Germinal center (tissue), 1 donor: ENCODE measurements at regions not wholly inside any gene's neighbourhood (a gene's known extent, or its start where the extent isn't known, plus 50 kb on each side); places are given as distances from the start of the nearest gene placed in this dataset.

Source experiments
- DNase-seq: peaks from one replicate; pipeline ENCODE4 v3.0.0; 2012; ENCODE audit warnings: mixed read lengths, low spot score

- DNase-seq, result no peak
Observed at GRCh38 chr7:110131344-110131743, 959.6 kb upstream of the LRRN3 start.

- no peak for DNase-seq
Observed at GRCh38 chr7:110139056-110139455, 951.9 kb upstream of the LRRN3 start.

DNA sequence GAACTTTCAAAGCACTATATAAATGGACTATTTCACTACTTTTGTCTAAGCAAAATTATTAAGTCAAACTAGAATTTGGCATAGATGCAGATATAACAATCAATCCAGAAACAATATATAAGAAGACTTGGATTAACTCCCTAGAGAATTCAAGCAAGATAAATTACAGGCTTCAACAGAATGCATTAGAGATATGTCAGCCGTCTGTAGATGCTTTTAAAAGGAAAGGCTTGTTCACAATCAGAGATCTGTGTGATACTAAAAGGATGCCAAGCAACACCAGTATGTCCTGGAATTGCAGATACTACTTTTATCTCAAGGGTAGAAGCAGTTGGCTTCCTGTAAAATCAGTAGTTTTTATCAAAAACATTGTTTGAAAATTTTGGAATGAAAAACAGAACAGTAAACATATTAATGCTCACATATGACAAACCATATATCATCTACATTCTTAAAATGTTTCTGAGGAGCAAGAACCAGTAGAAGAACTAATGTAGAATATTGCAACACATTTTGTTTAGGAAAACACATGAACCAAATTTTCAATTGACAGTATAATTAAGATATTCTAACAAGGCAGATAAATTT, 947.9 kb upstream of the LRRN3 start:
- no peak for DNase-seq

- no peak for DNase-seq
Observed at GRCh38 chr7:110144599-110144998, 946.3 kb upstream of the LRRN3 start.

GRCh38 chr7:110148054-110148453, 942.9 kb upstream of the LRRN3 start:
- no peak for DNase-seq

DNA sequence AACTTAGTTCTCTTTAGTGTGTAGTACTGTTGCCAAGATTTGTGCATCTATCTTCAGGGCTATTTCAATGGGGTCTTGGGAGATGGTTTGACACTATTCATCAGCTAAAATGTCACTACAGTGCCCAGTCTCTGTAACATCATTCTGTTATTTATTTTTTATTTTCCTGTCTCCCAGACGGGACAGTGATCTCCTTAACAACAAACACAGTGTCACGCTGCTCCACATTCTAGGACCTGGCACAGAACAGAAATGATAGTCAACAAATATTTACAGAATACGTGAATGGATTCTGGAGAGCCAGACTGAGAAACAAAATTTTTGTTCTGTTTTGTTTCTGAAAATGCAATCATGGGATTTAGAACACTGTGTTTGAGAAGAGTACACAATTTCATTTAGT, 937.7 kb upstream of the LRRN3 start:
- DNase-seq, result no peak

DNA sequence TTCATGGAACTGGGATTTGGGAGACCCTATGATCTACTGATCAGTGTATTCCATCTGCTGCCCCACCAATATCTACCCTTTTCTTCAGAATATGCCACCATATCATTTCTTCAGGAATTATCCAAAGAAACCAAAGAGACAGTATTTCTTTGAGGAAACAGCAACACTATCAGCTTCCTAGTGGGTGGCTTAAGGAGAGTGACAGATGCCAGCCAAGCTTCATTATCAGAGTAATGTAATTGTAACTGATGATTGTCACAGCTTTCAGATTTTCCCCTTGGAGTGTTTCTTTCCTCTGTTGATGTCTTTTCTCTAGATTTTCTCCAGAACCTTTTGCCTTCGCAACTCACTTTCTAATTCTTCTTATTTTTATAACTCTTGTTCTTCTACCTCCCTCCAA, 934.4 kb upstream of the LRRN3 start:
- DNase-seq, result no peak

- no peak for DNase-seq
Observed at GRCh38 chr7:110157631-110158362, 933.1 kb upstream of the LRRN3 start.

GRCh38 chr7:110168010-110168409, 922.9 kb upstream of the LRRN3 start:
- no peak for DNase-seq

- no peak for DNase-seq
Observed at GRCh38 chr7:110170841-110171240, 920.1 kb upstream of the LRRN3 start.

GRCh38 chr7:110177463-110177862, 913.5 kb upstream of the LRRN3 start:
- no peak for DNase-seq

- no peak for DNase-seq
Observed at GRCh38 chr7:110179037-110179436, 911.9 kb upstream of the LRRN3 start.

GRCh38 chr7:110181768-110182167, 909.2 kb upstream of the LRRN3 start:
- DNase-seq, result no peak

- no peak for DNase-seq
Observed at GRCh38 chr7:110186334-110186733, 904.6 kb upstream of the LRRN3 start.

DNA sequence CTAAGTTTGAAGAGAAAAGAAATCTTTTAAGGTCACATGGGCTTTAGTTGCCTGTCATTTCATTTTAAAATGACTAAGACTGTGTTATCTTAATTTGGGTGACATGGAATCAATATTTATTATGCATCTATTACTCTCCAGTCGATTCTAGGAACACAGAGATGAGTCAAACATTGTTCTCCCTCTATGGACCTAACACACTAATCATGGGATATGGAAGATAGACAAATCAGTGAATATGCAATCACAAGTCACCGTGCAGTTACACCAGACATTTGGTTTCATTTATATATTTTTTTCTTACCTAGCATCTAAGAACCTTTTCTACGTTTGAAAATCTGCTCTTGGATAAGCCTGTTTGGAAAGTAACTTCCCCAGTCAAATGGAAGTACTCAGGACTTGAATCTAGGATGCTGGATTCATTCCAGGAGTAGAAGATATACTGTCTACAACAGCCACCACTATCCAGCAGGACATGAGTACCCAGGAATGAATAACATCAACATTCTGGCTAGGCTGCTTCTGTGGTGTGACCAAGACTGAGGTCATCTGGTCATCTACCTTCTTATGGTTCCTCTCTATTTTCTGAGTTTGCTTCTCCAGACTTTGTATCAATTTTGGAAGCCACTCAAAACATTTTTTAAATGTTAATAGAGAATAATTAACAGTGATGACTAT, 902.9 kb upstream of the LRRN3 start:
- DNase-seq, result no peak

DNA sequence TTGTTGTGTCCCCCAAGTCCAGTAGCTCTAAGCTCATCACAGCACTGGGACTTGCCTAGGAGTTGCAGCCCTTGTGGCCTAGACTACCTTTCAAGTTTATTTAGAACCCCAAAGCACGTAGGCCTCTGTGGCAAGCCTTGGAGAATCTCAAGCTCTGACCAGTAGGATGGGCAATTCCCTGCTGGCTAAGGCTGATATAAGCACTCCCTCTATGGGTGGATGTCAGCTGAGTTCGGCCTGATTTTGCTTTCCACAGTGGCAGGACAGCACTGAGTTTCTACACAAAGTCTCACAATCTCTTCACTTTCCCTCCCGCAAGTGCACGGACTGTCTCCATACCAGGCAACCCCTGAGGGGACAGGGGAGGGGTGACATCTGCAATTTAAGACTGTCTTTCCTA, 886.4 kb upstream of the LRRN3 start:
- no peak for DNase-seq

DNA sequence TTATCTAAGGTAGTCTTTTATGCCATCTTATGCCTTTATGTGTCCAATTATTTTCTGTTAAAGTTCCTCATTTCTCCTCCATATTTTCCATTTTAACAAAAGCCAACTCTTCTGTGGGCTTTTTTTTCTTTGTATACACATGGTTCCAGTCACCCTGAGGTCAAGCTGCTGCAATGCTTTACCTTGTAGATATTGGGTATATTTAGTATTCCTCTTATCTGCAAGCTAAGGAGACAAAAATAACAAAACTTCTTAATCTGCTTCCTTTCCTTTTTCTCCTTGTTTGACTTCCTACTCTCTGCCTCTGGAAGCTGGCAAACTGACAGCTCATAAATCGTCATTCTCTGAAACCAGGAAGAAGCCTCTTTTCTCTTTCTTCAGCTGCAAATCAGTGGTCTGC, 885.0 kb upstream of the LRRN3 start:
- DNase-seq, result no peak

- DNase-seq, result no peak
Observed at GRCh38 chr7:110209884-110210283, 881.0 kb upstream of the LRRN3 start.

GRCh38 chr7:110210941-110211608, 879.9 kb upstream of the LRRN3 start:
- no peak for DNase-seq

DNA sequence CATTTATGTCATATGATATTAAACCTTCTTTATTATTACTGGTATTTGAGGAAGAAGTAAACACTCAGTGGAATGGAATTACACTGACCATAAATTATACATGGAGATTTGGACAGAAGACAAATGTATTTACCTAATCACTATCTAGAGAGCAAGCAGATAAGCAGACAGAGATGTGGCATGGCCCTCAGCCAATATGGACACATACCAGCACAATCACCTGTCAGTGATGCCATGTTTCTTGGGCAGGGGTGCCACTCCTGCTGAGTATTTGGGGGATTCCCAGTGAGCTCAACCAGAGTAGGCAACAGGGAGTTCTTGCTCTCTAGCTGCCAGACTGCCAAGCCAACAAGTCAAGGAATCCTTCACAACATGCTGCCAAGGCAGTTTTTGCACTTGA, 866.3 kb upstream of the LRRN3 start:
- no peak for DNase-seq

DNA sequence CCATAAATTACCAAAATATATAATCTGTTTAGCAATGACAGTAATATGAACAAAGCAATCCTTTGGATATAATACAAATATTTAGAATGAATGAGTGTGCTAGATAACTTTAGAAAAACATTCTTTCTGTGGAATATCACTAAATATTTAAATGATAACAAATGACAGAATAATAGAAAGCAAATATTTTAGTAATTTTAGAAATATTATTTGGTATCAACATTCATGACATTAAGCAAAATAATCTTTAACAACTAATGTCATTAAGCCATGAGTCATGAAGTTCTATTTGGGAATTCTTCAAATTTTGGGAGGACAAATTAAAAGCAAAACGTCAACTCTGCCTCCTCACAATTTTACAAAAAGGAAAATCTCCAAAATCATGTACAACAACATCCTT, 844.8 kb upstream of the LRRN3 start:
- no peak for DNase-seq

- no peak for DNase-seq
Observed at GRCh38 chr7:110253093-110253492, 837.8 kb upstream of the LRRN3 start.

DNA sequence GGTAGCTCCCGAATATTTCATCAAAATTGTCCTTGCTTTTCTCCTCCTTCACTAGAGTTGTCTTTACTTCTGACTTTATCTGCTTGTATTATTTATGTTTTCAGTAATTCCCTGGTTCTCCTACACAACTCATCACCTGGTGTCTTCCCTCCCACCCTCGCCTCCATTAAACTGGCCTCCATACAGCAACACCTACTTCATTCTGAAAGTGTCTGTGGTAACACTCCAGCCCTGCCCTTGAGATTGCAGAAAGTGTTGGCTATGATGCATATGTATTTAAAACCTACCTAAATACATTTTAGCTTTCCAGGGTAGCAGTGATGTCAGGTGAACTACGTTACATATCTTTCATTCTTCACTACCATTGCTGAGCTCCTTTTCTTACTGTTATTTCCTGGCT, 833.3 kb upstream of the LRRN3 start:
- DNase-seq, result no peak
